Neuron (in vitro differentiated cells): ENCODE measurements at regions not wholly inside any gene's neighbourhood (a gene's known extent, or its start where the extent isn't known, plus 50 kb on each side); places are given as distances from the start of the nearest gene placed in this dataset.

Experiments
- H2AFZ ChIP-seq: one replicate; pipeline ENCODE4 v1.6.1; 2013; ENCODE audit warnings: low read depth, mild to moderate bottlenecking, inconsistent platforms, low read length, moderate library complexity
- H3K27me3 ChIP-seq: one replicate; pipeline ENCODE4 v1.6.1; 2013; ENCODE audit warnings: low read length; ENCODE audit not compliant: insufficient read depth
- H3K36me3 ChIP-seq: one replicate; pipeline ENCODE4 v1.6.1; 2013; ENCODE audit warnings: low read length; ENCODE audit not compliant: insufficient read depth
- H3K4me1 ChIP-seq: one replicate; pipeline ENCODE4 v1.6.1; 2013; ENCODE audit warnings: low read length; ENCODE audit not compliant: insufficient read depth
- H3K4me3 ChIP-seq: 2 replicates; pipeline ENCODE4 v1.5.1; 2013; ENCODE audit warnings: mild to moderate bottlenecking, low read length, moderate library complexity
- H3K9me3 ChIP-seq: one replicate; pipeline ENCODE4 v1.6.1; 2013; ENCODE audit warnings: low read length

- Histone ChIP-seq H2AFZ (no peak overlapping the region), H3K36me3 (no peaks in the 10 kb centered on the region), H3K4me1 (peaks cover 18% of the 10 kb centered on the region), H3K9me3 (no peaks in the 10 kb centered on the region), H3K4me3 (no peak overlapping the region), H3K27me3 (no peaks in the 10 kb centered on the region)
These were observed 258.5 kb downstream of the NOVA1 start for GRCh38 chr14:26339381-26339780.

GRCh38 chr14:26338231-26338630 lies 259.6 kb downstream of the NOVA1 start:
- H3K27me3 ChIP-seq = no peaks in the 10 kb centered on the region
- H3K9me3 ChIP-seq = no peaks in the 10 kb centered on the region
- H3K4me1 ChIP-seq = peaks cover 12% of the 10 kb centered on the region
- H3K36me3 ChIP-seq = no peaks in the 10 kb centered on the region
- no peak overlapping the region for H3K4me3 ChIP-seq
- H2AFZ ChIP-seq = no peak overlapping the region

- no peak overlapping the region for H3K4me3 ChIP-seq
- H3K36me3 ChIP-seq = no peaks in the 10 kb centered on the region
- H3K9me3 ChIP-seq = no peaks in the 10 kb centered on the region
- H3K27me3 ChIP-seq = no peaks in the 10 kb centered on the region
- H2AFZ ChIP-seq = no peak overlapping the region
- peaks cover 4% of the 10 kb centered on the region for H3K4me1 ChIP-seq
These were observed 263.5 kb downstream of the NOVA1 start for GRCh38 chr14:26334288-26334687.

- Histone ChIP-seq H3K9me3 (no peaks in the 10 kb centered on the region), H3K4me1 (no peaks in the 10 kb centered on the region), H3K27me3 (no peaks in the 10 kb centered on the region), H3K4me3 (no peak overlapping the region), H3K36me3 (no peaks in the 10 kb centered on the region), H2AFZ (no peak overlapping the region)
These were observed 264.9 kb downstream of the NOVA1 start for GRCh38 chr14:26332966-26333365.

GRCh38 chr14:26330982-26331381 lies 266.9 kb downstream of the NOVA1 start:
- Histone ChIP-seq H3K36me3 (no peaks in the 10 kb centered on the region), H3K9me3 (no peaks in the 10 kb centered on the region), H3K4me1 (no peaks in the 10 kb centered on the region), H3K27me3 (no peaks in the 10 kb centered on the region), H3K4me3 (no peak overlapping the region), H2AFZ (no peak overlapping the region)

- H3K4me1 ChIP-seq = peaks cover 11% of the 10 kb centered on the region
- no peaks in the 10 kb centered on the region for H3K27me3 ChIP-seq
- H3K36me3 ChIP-seq = no peaks in the 10 kb centered on the region
- H3K9me3 ChIP-seq = no peaks in the 10 kb centered on the region
- H3K4me3 ChIP-seq = no peak overlapping the region
- H2AFZ ChIP-seq = no peak overlapping the region
These were observed 269.0 kb downstream of the NOVA1 start for GRCh38 chr14:26328791-26329190.

GRCh38 chr14:26323869-26324268 lies 274.0 kb downstream of the NOVA1 start:
- Histone ChIP-seq H3K36me3 (no peaks in the 10 kb centered on the region), H3K27me3 (no peaks in the 10 kb centered on the region)

GRCh38 chr14:26320886-26321285 lies 276.9 kb downstream of the NOVA1 start:
- no peaks in the 10 kb centered on the region for H3K9me3 ChIP-seq
- no peaks in the 10 kb centered on the region for H3K36me3 ChIP-seq
- H3K27me3 ChIP-seq = no peaks in the 10 kb centered on the region
- H3K4me3 ChIP-seq = no peak overlapping the region
- H2AFZ ChIP-seq = no peak overlapping the region
- peaks cover 14% of the 10 kb centered on the region for H3K4me1 ChIP-seq

More at GRCh38 chr14:26323869-26324268, 274.0 kb downstream of the NOVA1 start:
- Histone ChIP-seq H3K4me1 (peaks cover 14% of the 10 kb centered on the region), H3K9me3 (no peaks in the 10 kb centered on the region), H2AFZ (no peak overlapping the region), H3K4me3 (no peak overlapping the region)

GRCh38 chr14:26319139-26319864 lies 278.5 kb downstream of the NOVA1 start:
- Histone ChIP-seq H3K9me3 (no peaks in the 10 kb centered on the region), H3K36me3 (no peaks in the 10 kb centered on the region), H3K4me3 (no peak overlapping the region), H3K27me3 (no peaks in the 10 kb centered on the region), H3K4me1 (peaks cover 7% of the 10 kb centered on the region), H2AFZ (no peak overlapping the region)

- Histone ChIP-seq H2AFZ (no peak overlapping the region), H3K36me3 (no peaks in the 10 kb centered on the region), H3K4me3 (no peak overlapping the region), H3K27me3 (no peaks in the 10 kb centered on the region), H3K4me1 (no peaks in the 10 kb centered on the region), H3K9me3 (no peaks in the 10 kb centered on the region)
These were observed 293.8 kb downstream of the NOVA1 start for GRCh38 chr14:26304056-26304455.

- peak overlapping the region; percentile 16 for H2AFZ ChIP-seq
- H3K9me3 ChIP-seq = no peaks in the 10 kb centered on the region
- no peaks in the 10 kb centered on the region for H3K36me3 ChIP-seq
- no peak overlapping the region for H3K4me3 ChIP-seq
- no peaks in the 10 kb centered on the region for H3K27me3 ChIP-seq
- no peaks in the 10 kb centered on the region for H3K4me1 ChIP-seq
These were observed 303.9 kb downstream of the NOVA1 start for GRCh38 chr14:26293909-26294308.

GRCh38 chr14:26289891-26290486 lies 307.8 kb downstream of the NOVA1 start:
- no peak overlapping the region for H2AFZ ChIP-seq
- H3K4me1 ChIP-seq = peaks cover 3% of the 10 kb centered on the region
- no peak overlapping the region for H3K4me3 ChIP-seq
- no peaks in the 10 kb centered on the region for H3K9me3 ChIP-seq
- no peaks in the 10 kb centered on the region for H3K27me3 ChIP-seq
- H3K36me3 ChIP-seq = no peaks in the 10 kb centered on the region

GRCh38 chr14:26286913-26287205 lies 311.0 kb downstream of the NOVA1 start:
- H3K27me3 ChIP-seq = no peaks in the 10 kb centered on the region
- no peaks in the 10 kb centered on the region for H3K36me3 ChIP-seq
- H3K4me1 ChIP-seq = peaks cover 8% of the 10 kb centered on the region
- H3K9me3 ChIP-seq = no peaks in the 10 kb centered on the region
- H2AFZ ChIP-seq = peak overlapping the region; percentile 28
- no peak overlapping the region for H3K4me3 ChIP-seq
